Uterus (tissue), 3 donors: ENCODE measurements at regions not wholly inside any gene's neighbourhood (a gene's known extent, or its start where the extent isn't known, plus 50 kb on each side); places are given as distances from the start of the nearest gene placed in this dataset.

Experiments
- DNase-seq, 2 donors: peaks; one replicate each; pipeline ENCODE4 v3.0.0-alpha.2; 2019 to 2020
- H3K27ac ChIP-seq, 2 donors: fragments of 200-600 bp; sonication (generic); 1 replicate in 1 of 2; 2 replicates in 1 of 2; pipeline ENCODE4 v1.5.1; 2016 to 2018
- H3K27me3 ChIP-seq, 2 donors: fragments of 200-600 bp; sonication (generic); one replicate each; pipeline ENCODE4 v1.5.1; 2018 to 2019; ENCODE audit warnings: control low read depth in 1 of 2
- H3K36me3 ChIP-seq, 2 donors: fragments of 200-600 bp; sonication (generic); one replicate each; pipeline ENCODE4 v1.5.1; 2019; ENCODE audit warnings: control low read depth in 1 of 2
- H3K4me1 ChIP-seq, 2 donors: fragments of 200-600 bp; sonication (generic); one replicate each; pipeline ENCODE4 v1.5.1; 2018 to 2019; ENCODE audit warnings: control low read depth in 1 of 2
- H3K4me3 ChIP-seq, 2 donors: fragments of 200-600 bp; sonication (generic); 1 replicate in 1 of 2; 2 replicates in 1 of 2; pipeline ENCODE4 v1.5.1; 2018 to 2019; ENCODE audit warnings: mild to moderate bottlenecking in 1 of 2
- H3K9me3 ChIP-seq, 2 donors: fragments of 200-600 bp; sonication (generic); one replicate each; pipeline ENCODE4 v1.5.1; 2019; ENCODE audit warnings: control low read depth in 1 of 2
- POLR2A ChIP-seq, 2 donors: fragments of 450-650 bp; IDR thresholded peaks; one replicate each; pipeline ENCODE4 v1.6.1; 2016; ENCODE audit warnings: antibody characterized with exemption in 2 of 2, mild to moderate bottlenecking in 1 of 2, moderate library complexity in 1 of 2
- intact Hi-C: fragments of 100-400 bp; cut with DNase I; formaldehyde crosslinking; loops from one replicate; pipeline ENCODE4 v1.15.1; 2023; ENCODE audit warnings: low total_unique reads
- TF ChIP-seq, protein P1 (sequence below), 4 experiments: fragments of 200-600 bp in 2 of 4; fragments of 450-650 bp in 2 of 4; sonication (generic) in 2 of 4; IDR thresholded peaks; one replicate each; pipeline ENCODE4 v1.5.1; 2016 to 2019; ENCODE audit warnings: antibody characterized with exemption in 4 of 4, mild to moderate bottlenecking in 2 of 4, moderate library complexity in 1 of 4
- donor health status: DM: yes; HTN: yes; CAD: no.

DNA sequence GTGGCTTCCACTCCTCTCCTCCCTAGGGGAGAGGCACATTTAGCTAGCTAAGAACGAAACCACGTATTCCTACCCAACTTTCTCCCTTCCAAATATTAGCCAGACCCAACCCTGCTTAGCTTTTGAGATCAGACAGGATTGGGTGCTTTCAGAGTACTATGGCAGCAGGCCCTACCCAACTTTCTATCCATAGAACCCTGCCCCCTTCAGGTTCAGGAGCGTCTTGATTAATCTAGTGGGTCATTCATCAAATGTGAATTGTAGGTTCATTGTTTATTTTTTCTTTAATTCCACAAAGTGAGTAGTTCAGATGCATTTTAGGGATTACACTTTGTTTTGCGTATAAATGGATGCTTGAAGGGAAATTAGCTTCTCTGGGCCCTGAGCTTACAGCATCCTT, 188.3 kb downstream of the MIB1 start:
- Histone ChIP-seq H3K9me3 (no peaks in the 10 kb centered on the region), H3K36me3 (no peaks in the 10 kb centered on the region), H3K4me1 (no peaks in the 10 kb centered on the region), H3K27me3 (no peaks in the 10 kb centered on the region), H3K27ac (no peak overlapping the region), H3K4me3 (no peak overlapping the region)
- intact Hi-C loops: no loop called here
- DNase-seq: no peak
- TF ChIP-seq POLR2A (IDR thresholded peaks at IDR 0.05): no peak
- TF ChIP-seq, protein P1, sequence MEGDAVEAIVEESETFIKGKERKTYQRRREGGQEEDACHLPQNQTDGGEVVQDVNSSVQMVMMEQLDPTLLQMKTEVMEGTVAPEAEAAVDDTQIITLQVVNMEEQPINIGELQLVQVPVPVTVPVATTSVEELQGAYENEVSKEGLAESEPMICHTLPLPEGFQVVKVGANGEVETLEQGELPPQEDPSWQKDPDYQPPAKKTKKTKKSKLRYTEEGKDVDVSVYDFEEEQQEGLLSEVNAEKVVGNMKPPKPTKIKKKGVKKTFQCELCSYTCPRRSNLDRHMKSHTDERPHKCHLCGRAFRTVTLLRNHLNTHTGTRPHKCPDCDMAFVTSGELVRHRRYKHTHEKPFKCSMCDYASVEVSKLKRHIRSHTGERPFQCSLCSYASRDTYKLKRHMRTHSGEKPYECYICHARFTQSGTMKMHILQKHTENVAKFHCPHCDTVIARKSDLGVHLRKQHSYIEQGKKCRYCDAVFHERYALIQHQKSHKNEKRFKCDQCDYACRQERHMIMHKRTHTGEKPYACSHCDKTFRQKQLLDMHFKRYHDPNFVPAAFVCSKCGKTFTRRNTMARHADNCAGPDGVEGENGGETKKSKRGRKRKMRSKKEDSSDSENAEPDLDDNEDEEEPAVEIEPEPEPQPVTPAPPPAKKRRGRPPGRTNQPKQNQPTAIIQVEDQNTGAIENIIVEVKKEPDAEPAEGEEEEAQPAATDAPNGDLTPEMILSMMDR (IDR thresholded peaks at IDR 0.05): no peak

DNA sequence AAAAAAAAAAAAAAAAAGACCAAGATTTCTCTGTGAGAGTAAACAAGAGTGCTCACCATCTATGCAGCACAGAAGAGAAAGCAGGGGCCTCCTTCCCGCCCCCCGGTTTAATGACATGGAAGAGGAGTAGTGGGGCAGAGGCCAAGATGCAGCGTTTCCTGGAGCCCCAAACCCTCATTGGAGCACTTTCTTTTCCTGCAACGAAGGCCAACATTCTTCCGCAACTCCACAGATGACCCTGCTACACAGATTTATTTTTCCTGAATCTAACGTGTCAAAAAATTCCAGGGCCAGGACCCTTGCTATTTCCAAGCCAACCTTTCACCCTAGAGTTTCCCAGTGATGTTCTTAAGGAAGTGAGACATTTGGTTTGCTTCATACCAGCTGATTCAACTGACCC, 189.6 kb downstream of the MIB1 start:
- Histone ChIP-seq H3K4me1 (no peaks in the 10 kb centered on the region), H3K9me3 (no peaks in the 10 kb centered on the region), H3K4me3 (no peak overlapping the region), H3K36me3 (no peaks in the 10 kb centered on the region), H3K27ac (no peak overlapping the region), H3K27me3 (no peaks in the 10 kb centered on the region)
- TF ChIP-seq, protein P1 (IDR thresholded peaks at IDR 0.05): no peak
- no peak for TF ChIP-seq POLR2A (IDR thresholded peaks at IDR 0.05)
- DNase-seq: no peak
- intact Hi-C loops: no loop called here

- intact Hi-C loops: no loop called here
- Histone ChIP-seq H3K27me3 (no peaks in the 10 kb centered on the region), H3K27ac (no peak overlapping the region), H3K9me3 (no peaks in the 10 kb centered on the region), H3K4me1 (no peaks in the 10 kb centered on the region), H3K36me3 (no peaks in the 10 kb centered on the region), H3K4me3 (no peak overlapping the region)
- DNase-seq: no peak
- no peak for TF ChIP-seq POLR2A (IDR thresholded peaks at IDR 0.05)
- TF ChIP-seq, protein P1 (IDR thresholded peaks at IDR 0.05): no peak
Observed at GRCh38 chr18:21933931-21934765, 193.6 kb downstream of the MIB1 start.

DNA sequence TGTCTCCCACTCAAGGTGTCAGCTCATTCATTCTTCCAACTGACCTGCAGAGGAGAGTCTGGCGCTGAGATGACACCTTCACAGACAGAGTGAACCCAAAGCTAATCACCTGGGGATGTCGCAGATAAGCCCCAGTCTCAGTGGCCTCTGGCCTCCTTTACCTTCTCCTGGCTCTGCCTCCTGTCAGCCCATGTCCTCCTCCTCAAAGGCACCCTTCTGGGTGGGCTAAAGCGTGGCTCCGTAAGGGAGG, 194.1 kb downstream of the MIB1 start:
- TF ChIP-seq, protein P1 (IDR thresholded peaks at IDR 0.05): no peak
- no peak for TF ChIP-seq POLR2A (IDR thresholded peaks at IDR 0.05)
- intact Hi-C loops: no loop called here
- no peaks in the 10 kb centered on the region for H3K4me1 ChIP-seq
- no peak overlapping the region for H3K4me3 ChIP-seq
- no peaks in the 10 kb centered on the region for H3K27me3 ChIP-seq
- H3K36me3 ChIP-seq: no peaks in the 10 kb centered on the region
- H3K9me3 ChIP-seq: no peaks in the 10 kb centered on the region
- H3K27ac ChIP-seq: no peak overlapping the region
- DNase-seq: no peak

- no peak for DNase-seq
- no peaks in the 10 kb centered on the region for H3K9me3 ChIP-seq
- H3K4me3 ChIP-seq: no peak overlapping the region
- TF ChIP-seq, protein P1 (IDR thresholded peaks at IDR 0.05): no peak
- no peak for TF ChIP-seq POLR2A (IDR thresholded peaks at IDR 0.05)
- no peak overlapping the region for H3K27ac ChIP-seq
- no peaks in the 10 kb centered on the region for H3K36me3 ChIP-seq
- H3K27me3 ChIP-seq: no peaks in the 10 kb centered on the region
- H3K4me1 ChIP-seq: no peaks in the 10 kb centered on the region
- intact Hi-C loops: no loop called here
Observed at GRCh38 chr18:21943456-21943855, 202.9 kb downstream of the MIB1 start.
